ENCODE measurements at regions not wholly inside any gene's neighbourhood (a gene's known extent, or its start where the extent isn't known, plus 50 kb on each side); places are given as distances from the start of the nearest gene placed in this dataset.

DNA sequence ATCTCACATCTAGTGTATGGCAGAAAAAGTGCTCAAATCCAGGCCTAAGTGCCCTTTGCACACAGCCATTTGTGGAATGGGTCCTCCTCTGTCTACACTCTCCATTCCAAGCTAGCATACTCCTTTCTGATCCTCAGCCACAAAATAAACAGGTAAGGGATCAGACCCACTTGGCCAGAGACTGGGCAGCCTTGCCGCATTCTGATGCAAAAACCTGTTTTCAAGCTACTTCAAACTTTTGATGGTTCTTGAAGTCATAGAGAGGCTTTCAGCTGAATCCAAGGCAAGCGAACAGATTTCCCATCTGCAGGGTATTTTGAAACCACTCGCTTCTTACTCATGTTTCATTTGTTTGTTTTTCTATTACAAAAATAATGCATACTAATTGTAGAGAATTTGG, 136.6 kb upstream of the NAV2 start:
- Histone ChIP-seq H3K9me3 (ENCODE audit: control insufficient read depth, insufficient read depth, low read depth, low read length) (no peaks in the 10 kb centered on the region), H3K4me1 (ENCODE audit: control insufficient read depth, insufficient read depth, low read length) (no peaks in the 10 kb centered on the region), H3K36me3 (ENCODE audit: control insufficient read depth, insufficient read depth, low read length) (no peaks in the 10 kb centered on the region), H3K27ac (ENCODE audit: low read length) (no peak overlapping the region), H3K27me3 (ENCODE audit: control insufficient read depth, insufficient read depth, low read length) (no peaks in the 10 kb centered on the region), H3K4me3 (ENCODE audit: low read depth in 2 of 2, low read length in 2 of 2) (no peak overlapping the region)
- ATAC-seq (no peak), DNase-seq (ENCODE audit: low read depth, low spot score) (no peak)
- intact Hi-C loops (cut with micrococcal nuclease; ENCODE audit: unreplicated experiment) = no loop called here
- ChIA-PET CTCF (no interaction called here), POLR2A (no interaction called here)
- TF ChIP-seq POLR2AphosphoS5 (IDR thresholded peaks at IDR 0.05; ENCODE audit: low read depth, low read length) = no peak
- TF ChIP-seq, protein P1, sequence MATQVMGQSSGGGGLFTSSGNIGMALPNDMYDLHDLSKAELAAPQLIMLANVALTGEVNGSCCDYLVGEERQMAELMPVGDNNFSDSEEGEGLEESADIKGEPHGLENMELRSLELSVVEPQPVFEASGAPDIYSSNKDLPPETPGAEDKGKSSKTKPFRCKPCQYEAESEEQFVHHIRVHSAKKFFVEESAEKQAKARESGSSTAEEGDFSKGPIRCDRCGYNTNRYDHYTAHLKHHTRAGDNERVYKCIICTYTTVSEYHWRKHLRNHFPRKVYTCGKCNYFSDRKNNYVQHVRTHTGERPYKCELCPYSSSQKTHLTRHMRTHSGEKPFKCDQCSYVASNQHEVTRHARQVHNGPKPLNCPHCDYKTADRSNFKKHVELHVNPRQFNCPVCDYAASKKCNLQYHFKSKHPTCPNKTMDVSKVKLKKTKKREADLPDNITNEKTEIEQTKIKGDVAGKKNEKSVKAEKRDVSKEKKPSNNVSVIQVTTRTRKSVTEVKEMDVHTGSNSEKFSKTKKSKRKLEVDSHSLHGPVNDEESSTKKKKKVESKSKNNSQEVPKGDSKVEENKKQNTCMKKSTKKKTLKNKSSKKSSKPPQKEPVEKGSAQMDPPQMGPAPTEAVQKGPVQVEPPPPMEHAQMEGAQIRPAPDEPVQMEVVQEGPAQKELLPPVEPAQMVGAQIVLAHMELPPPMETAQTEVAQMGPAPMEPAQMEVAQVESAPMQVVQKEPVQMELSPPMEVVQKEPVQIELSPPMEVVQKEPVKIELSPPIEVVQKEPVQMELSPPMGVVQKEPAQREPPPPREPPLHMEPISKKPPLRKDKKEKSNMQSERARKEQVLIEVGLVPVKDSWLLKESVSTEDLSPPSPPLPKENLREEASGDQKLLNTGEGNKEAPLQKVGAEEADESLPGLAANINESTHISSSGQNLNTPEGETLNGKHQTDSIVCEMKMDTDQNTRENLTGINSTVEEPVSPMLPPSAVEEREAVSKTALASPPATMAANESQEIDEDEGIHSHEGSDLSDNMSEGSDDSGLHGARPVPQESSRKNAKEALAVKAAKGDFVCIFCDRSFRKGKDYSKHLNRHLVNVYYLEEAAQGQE (IDR thresholded peaks at IDR 0.05; ENCODE audit: insufficient read depth in 1 of 2, low read depth in 2 of 2, low read length in 1 of 2) = no peak
- no peak for TF ChIP-seq TCF7L2 (IDR thresholded peaks at IDR 0.05; ENCODE audit: low read depth, low read length)
- TF ChIP-seq, protein P2, sequence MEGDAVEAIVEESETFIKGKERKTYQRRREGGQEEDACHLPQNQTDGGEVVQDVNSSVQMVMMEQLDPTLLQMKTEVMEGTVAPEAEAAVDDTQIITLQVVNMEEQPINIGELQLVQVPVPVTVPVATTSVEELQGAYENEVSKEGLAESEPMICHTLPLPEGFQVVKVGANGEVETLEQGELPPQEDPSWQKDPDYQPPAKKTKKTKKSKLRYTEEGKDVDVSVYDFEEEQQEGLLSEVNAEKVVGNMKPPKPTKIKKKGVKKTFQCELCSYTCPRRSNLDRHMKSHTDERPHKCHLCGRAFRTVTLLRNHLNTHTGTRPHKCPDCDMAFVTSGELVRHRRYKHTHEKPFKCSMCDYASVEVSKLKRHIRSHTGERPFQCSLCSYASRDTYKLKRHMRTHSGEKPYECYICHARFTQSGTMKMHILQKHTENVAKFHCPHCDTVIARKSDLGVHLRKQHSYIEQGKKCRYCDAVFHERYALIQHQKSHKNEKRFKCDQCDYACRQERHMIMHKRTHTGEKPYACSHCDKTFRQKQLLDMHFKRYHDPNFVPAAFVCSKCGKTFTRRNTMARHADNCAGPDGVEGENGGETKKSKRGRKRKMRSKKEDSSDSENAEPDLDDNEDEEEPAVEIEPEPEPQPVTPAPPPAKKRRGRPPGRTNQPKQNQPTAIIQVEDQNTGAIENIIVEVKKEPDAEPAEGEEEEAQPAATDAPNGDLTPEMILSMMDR (IDR thresholded peaks at IDR 0.05) = no peak
- no peak for TF ChIP-seq SIN3A (IDR thresholded peaks at IDR 0.05; ENCODE audit: borderline replicate concordance, insufficient read depth, low read depth, low read length)
- BruUV-seq (replicated peaks) = no TSS peak
- in situ Hi-C loops (cut with HindIII; ENCODE audit: low pct_unique_long_range_greater_than_20kb, low sequenced_read_pairs) = no loop called here

DNA sequence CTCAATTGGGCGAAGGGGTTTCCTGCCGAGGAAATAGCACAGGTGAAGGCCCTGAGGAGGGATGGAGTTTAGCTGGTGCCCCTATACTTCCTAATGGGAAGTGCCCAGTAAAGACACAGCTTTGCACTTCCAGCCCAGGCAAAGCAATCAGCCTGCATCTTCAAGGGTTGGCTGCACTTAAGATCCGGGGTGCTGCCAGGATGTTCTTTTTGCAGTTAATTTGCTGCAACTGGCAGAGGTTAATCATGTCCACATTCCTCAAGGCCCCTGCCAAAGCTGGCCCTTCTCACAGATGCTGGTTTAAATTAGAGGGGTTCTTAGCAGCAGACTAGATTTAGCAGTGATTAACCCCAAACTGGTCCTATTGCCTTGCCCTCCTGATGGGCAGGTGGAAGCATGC, 137.7 kb upstream of the NAV2 start:
- ChIA-PET CTCF (no interaction called here), POLR2A (no interaction called here)
- TF ChIP-seq TCF7L2 (IDR thresholded peaks at IDR 0.05; ENCODE audit: low read depth, low read length) (no peak), POLR2AphosphoS5 (IDR thresholded peaks at IDR 0.05; ENCODE audit: low read depth, low read length) (no peak), SIN3A (IDR thresholded peaks at IDR 0.05; ENCODE audit: borderline replicate concordance, insufficient read depth, low read depth, low read length) (no peak)
- TF ChIP-seq, protein P1 (IDR thresholded peaks at IDR 0.05; ENCODE audit: insufficient read depth in 1 of 2, low read depth in 2 of 2, low read length in 1 of 2) = no peak
- TF ChIP-seq, protein P2 (IDR thresholded peaks at IDR 0.05) = no peak
- in situ Hi-C loops (cut with HindIII; ENCODE audit: low pct_unique_long_range_greater_than_20kb, low sequenced_read_pairs) = no loop called here
- no peak overlapping the region for H3K27ac ChIP-seq (ENCODE audit: low read length)
- H3K4me3 ChIP-seq (ENCODE audit: low read depth in 2 of 2, low read length in 2 of 2) = no peak overlapping the region
- H3K36me3 ChIP-seq (ENCODE audit: control insufficient read depth, insufficient read depth, low read length) = no peaks in the 10 kb centered on the region
- no peak for DNase-seq (ENCODE audit: low read depth, low spot score)
- intact Hi-C loops (cut with micrococcal nuclease; ENCODE audit: unreplicated experiment) = no loop called here
- no TSS peak for BruUV-seq (replicated peaks)
- no peak for ATAC-seq
- no peaks in the 10 kb centered on the region for H3K9me3 ChIP-seq (ENCODE audit: control insufficient read depth, insufficient read depth, low read depth, low read length)
- no peaks in the 10 kb centered on the region for H3K4me1 ChIP-seq (ENCODE audit: control insufficient read depth, insufficient read depth, low read length)
- H3K27me3 ChIP-seq (ENCODE audit: control insufficient read depth, insufficient read depth, low read length) = no peaks in the 10 kb centered on the region
